ENCODE measurements at regions not wholly inside any gene's neighbourhood (a gene's known extent, or its start where the extent isn't known, plus 50 kb on each side); places are given as distances from the start of the nearest gene placed in this dataset.

DNA sequence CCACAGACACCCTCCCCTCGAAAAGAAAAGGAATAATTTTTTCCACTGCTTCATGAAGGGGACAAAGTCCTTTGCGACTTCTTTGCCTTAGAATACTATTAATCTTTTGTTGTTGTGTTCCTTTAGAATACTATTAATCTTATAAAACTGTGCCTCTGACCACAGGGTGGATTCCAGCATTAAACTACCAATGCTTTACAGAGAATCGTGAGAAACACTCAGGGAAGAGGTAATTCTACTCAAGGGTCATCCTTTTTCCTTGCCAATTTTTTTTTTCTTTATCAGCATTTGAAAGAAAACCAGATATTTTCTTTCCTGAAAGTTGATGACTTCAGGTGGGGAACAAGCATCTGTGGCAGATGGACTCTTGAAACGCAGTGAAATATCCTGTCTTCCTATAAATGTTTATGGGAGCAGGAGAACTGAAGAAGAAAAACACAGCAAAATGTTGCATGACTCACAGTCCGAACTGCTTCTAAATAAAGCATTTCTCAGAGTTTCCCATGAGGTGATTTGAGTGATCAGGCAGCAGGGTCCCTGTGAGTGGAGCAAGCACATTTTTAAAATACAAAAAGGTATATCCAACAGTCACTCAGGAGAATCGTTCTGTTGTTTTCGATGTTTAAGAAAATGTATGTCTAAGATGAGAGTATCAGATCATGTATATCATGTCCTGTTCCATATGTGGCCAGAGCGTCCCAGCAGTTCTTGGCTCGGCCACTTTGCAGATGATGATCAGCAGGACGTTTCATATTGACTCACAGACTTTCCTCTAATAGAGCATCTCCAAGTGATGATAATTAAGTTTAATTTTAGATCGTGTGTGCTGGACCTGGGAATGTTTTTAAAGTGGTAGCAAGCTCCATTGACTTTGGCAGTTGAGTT is 154.2 kb upstream of the RUNX1 start:
- Histone ChIP-seq H3K4me3 (replicated peaks in 1 of 3; ENCODE audit: insufficient read depth in 1 of 3, low read depth in 1 of 3, low read length in 3 of 3) (no peak overlapping the region), H3K9me1 (replicated peaks; ENCODE audit: control insufficient read depth, extremely low read depth, insufficient read depth, low read length) (no peaks in the 10 kb centered on the region), H3K27ac (ENCODE audit: insufficient read depth, low read depth, low read length) (peak overlapping the region; percentile 35), H4K20me1 (replicated peaks; ENCODE audit: control insufficient read depth, extremely low read depth, insufficient read depth, low read length) (no peaks in the 10 kb centered on the region), H3K4me1 (ENCODE audit: control insufficient read depth, extremely low read depth, insufficient read depth, low read length) (peaks cover 36% of the 10 kb centered on the region), H3K36me3 (ENCODE audit: control insufficient read depth in 2 of 2, extremely low read depth in 1 of 2, insufficient read depth in 2 of 2, low read length in 2 of 2) (no peaks in the 10 kb centered on the region), H3K9me3 (replicated peaks; ENCODE audit: control insufficient read depth, insufficient read depth, low read length) (no peaks in the 10 kb centered on the region), H3K79me2 (ENCODE audit: control insufficient read depth, insufficient read depth, low read length) (no peaks in the 10 kb centered on the region), H3K9ac (replicated peaks; ENCODE audit: extremely low read depth, insufficient read depth, low read length) (peak overlapping the region; percentile 34), H2AFZ (ENCODE audit: low read depth, low read length) (no peak overlapping the region), H3K4me2 (ENCODE audit: insufficient read depth, low read length) (peak overlapping the region; percentile 51), H3K27me3 (ENCODE audit: control insufficient read depth in 2 of 2, insufficient read depth in 2 of 2, low read length in 2 of 2) (no peaks in the 10 kb centered on the region)
- BruUV-seq (replicated peaks) = TSS peak; percentile 17
- peak; percentile 74 for TF ChIP-seq FOS (IDR thresholded peaks at IDR 0.05; ENCODE audit: borderline replicate concordance, insufficient read depth, low read length)
- TF ChIP-seq JUN (IDR thresholded peaks at IDR 0.05; ENCODE audit: borderline replicate concordance, insufficient read depth, insufficient read length, low read depth) = peak; percentile 46
- TF ChIP-seq POLR2AphosphoS5 (IDR thresholded peaks at IDR 0.05; ENCODE audit: insufficient read depth, low read depth, low read length) = no peak
- peak; percentile 94 for DNase-seq (ENCODE audit: low read depth, low spot score)
- dilution Hi-C loops (cut with MboI; ENCODE audit: extremely low pct_ligation_motif_present, low sequenced_read_pairs) (no loop called here), intact Hi-C loops (cut with micrococcal nuclease) (loop anchor here (1.0 to 10.0 kb wide), 3 partner anchors 156 to 315 kb away; no protein-coding TSS in a partner anchor)
- peak; percentile 73 for FAIRE-seq
- CTCF ChIA-PET = interaction anchor here (0.7 to 2.2 kb wide), 7 partner anchors 19 to 458 kb away, joined by 3 to 12 read pairs (median 5); no protein-coding TSS in a partner anchor
- POLR2A ChIA-PET = no interaction called here

DNA sequence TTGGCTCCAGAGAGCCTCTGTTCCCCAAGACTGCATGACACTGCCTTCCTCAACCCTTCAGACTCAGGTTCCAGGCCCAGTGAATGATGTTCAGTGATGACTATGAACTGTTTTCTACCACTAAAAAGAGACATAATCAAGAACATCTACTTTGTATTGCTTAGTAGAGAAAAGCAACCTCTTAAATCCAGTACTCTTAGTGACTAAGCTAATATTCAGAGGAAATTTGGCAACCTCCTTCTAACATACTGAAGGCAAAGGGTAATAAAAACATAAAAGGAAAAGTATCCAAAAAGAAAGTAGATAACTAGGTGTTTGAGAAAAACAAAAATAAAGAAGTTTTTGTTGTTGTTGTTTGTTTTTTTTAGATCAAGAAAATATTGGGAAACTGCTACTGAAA is 153.3 kb upstream of the RUNX1 start:
- DNase-seq (ENCODE audit: low read depth, low spot score) = peak; percentile 17
- POLR2A ChIA-PET = no interaction called here
- no peak overlapping the region for H3K4me3 ChIP-seq (replicated peaks in 1 of 3; ENCODE audit: insufficient read depth in 1 of 3, low read depth in 1 of 3, low read length in 3 of 3)
- H3K79me2 ChIP-seq (ENCODE audit: control insufficient read depth, insufficient read depth, low read length) = no peaks in the 10 kb centered on the region
- FAIRE-seq = no peak
- H3K36me3 ChIP-seq (ENCODE audit: control insufficient read depth in 2 of 2, extremely low read depth in 1 of 2, insufficient read depth in 2 of 2, low read length in 2 of 2) = no peaks in the 10 kb centered on the region
- dilution Hi-C loops (cut with MboI; ENCODE audit: extremely low pct_ligation_motif_present, low sequenced_read_pairs) = no loop called here
- H4K20me1 ChIP-seq (replicated peaks; ENCODE audit: control insufficient read depth, extremely low read depth, insufficient read depth, low read length) = no peaks in the 10 kb centered on the region
- no peak overlapping the region for H3K27ac ChIP-seq (ENCODE audit: insufficient read depth, low read depth, low read length)
- H3K9ac ChIP-seq (replicated peaks; ENCODE audit: extremely low read depth, insufficient read depth, low read length) = no peak overlapping the region
- H3K27me3 ChIP-seq (ENCODE audit: control insufficient read depth in 2 of 2, insufficient read depth in 2 of 2, low read length in 2 of 2) = no peaks in the 10 kb centered on the region
- H2AFZ ChIP-seq (ENCODE audit: low read depth, low read length) = no peak overlapping the region
- intact Hi-C loops (cut with micrococcal nuclease) = loop anchor here (2.0 to 10.0 kb wide), 2 partner anchors 172 to 314 kb away; no protein-coding TSS in a partner anchor
- H3K9me1 ChIP-seq (replicated peaks; ENCODE audit: control insufficient read depth, extremely low read depth, insufficient read depth, low read length) = no peaks in the 10 kb centered on the region
- no peak overlapping the region for H3K4me2 ChIP-seq (ENCODE audit: insufficient read depth, low read length)
- no peaks in the 10 kb centered on the region for H3K9me3 ChIP-seq (replicated peaks; ENCODE audit: control insufficient read depth, insufficient read depth, low read length)
- TF ChIP-seq POLR2A (IDR thresholded peaks at IDR 0.05; ENCODE audit: low read depth, low read length) = no peak
- TF ChIP-seq EZH2 (IDR thresholded peaks at IDR 0.05; ENCODE audit: borderline replicate concordance, low read depth, low read length, severe bottlenecking) = no peak
- no peak for TF ChIP-seq MYC (IDR thresholded peaks at IDR 0.05; ENCODE audit: low read depth, low read length)
- TF ChIP-seq JUN (IDR thresholded peaks at IDR 0.05; ENCODE audit: borderline replicate concordance, insufficient read depth, insufficient read length, low read depth) = no peak
- TF ChIP-seq, protein P1, sequence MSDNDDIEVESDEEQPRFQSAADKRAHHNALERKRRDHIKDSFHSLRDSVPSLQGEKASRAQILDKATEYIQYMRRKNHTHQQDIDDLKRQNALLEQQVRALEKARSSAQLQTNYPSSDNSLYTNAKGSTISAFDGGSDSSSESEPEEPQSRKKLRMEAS (IDR thresholded peaks at IDR 0.05; ENCODE audit: insufficient read depth, insufficient read length) = no peak
- TF ChIP-seq FOS (IDR thresholded peaks at IDR 0.05; ENCODE audit: borderline replicate concordance, insufficient read depth, low read length) = no peak
- TF ChIP-seq POLR2AphosphoS5 (IDR thresholded peaks at IDR 0.05; ENCODE audit: insufficient read depth, low read depth, low read length) = no peak
- TF ChIP-seq, protein P2, sequence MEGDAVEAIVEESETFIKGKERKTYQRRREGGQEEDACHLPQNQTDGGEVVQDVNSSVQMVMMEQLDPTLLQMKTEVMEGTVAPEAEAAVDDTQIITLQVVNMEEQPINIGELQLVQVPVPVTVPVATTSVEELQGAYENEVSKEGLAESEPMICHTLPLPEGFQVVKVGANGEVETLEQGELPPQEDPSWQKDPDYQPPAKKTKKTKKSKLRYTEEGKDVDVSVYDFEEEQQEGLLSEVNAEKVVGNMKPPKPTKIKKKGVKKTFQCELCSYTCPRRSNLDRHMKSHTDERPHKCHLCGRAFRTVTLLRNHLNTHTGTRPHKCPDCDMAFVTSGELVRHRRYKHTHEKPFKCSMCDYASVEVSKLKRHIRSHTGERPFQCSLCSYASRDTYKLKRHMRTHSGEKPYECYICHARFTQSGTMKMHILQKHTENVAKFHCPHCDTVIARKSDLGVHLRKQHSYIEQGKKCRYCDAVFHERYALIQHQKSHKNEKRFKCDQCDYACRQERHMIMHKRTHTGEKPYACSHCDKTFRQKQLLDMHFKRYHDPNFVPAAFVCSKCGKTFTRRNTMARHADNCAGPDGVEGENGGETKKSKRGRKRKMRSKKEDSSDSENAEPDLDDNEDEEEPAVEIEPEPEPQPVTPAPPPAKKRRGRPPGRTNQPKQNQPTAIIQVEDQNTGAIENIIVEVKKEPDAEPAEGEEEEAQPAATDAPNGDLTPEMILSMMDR (IDR thresholded peaks at IDR 0.05; ENCODE audit: extremely low read depth in 1 of 2, insufficient read depth in 1 of 2, low read depth in 1 of 2, low read length in 2 of 2) = no peak
- TF ChIP-seq GATA2 (IDR thresholded peaks at IDR 0.05; ENCODE audit: insufficient read depth, insufficient read length, low read depth, low read length) = no peak
- CTCF ChIA-PET = no interaction called here
- peaks cover 41% of the 10 kb centered on the region for H3K4me1 ChIP-seq (ENCODE audit: control insufficient read depth, extremely low read depth, insufficient read depth, low read length)
- no TSS peak for BruUV-seq (replicated peaks)

Data from endothelial cell of umbilical vein (primary cell).